Esophagus muscularis mucosa (tissue), 3 donors: ENCODE measurements at regions not wholly inside any gene's neighbourhood (a gene's known extent, or its start where the extent isn't known, plus 50 kb on each side); places are given as distances from the start of the nearest gene placed in this dataset.

Source experiments
- POLR2A ChIP-seq: fragments of 450-650 bp; IDR thresholded peaks from one replicate; pipeline ENCODE4 v1.6.1; 2017; ENCODE audit warnings: antibody characterized with exemption, moderate library complexity, mild to moderate bottlenecking, low read depth
- POLR2AphosphoS5 ChIP-seq, 2 donors: sonication (generic); formaldehyde crosslinking; IDR thresholded peaks; one replicate each; pipeline ENCODE4 v1.6.1; 2017; ENCODE audit warnings: antibody characterized with exemption in 2 of 2
- TF ChIP-seq, protein P1 (sequence below), 3 experiments: fragments of 200-600 bp in 2 of 3; fragments of 450-650 bp in 1 of 3; sonication (generic) in 2 of 3; IDR thresholded peaks; one replicate each; pipeline ENCODE4 v1.5.1; 2017 to 2019; ENCODE audit warnings: antibody characterized with exemption in 3 of 3, mild to moderate bottlenecking in 2 of 3, moderate library complexity in 1 of 3

DNA sequence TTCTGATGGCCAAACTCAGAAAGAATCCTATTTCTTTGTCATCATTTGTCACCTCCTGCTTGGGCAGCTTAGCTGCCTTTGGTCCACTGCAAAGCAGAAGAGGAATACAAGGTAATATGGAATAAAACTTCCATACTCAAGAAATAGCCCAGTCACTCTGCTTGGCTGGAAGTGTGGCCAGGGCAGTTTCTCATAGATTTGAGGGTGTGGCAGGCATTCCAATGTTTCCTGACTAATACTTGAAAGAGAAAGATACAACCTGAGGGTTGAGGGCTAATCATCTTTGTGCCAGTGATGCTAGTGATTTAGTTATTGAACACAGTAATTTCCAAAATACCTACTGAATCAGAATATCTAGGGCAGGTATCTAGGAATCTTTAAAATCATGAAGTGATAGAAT is 83.1 kb downstream of the FAM161A start:
- TF ChIP-seq, protein P1, sequence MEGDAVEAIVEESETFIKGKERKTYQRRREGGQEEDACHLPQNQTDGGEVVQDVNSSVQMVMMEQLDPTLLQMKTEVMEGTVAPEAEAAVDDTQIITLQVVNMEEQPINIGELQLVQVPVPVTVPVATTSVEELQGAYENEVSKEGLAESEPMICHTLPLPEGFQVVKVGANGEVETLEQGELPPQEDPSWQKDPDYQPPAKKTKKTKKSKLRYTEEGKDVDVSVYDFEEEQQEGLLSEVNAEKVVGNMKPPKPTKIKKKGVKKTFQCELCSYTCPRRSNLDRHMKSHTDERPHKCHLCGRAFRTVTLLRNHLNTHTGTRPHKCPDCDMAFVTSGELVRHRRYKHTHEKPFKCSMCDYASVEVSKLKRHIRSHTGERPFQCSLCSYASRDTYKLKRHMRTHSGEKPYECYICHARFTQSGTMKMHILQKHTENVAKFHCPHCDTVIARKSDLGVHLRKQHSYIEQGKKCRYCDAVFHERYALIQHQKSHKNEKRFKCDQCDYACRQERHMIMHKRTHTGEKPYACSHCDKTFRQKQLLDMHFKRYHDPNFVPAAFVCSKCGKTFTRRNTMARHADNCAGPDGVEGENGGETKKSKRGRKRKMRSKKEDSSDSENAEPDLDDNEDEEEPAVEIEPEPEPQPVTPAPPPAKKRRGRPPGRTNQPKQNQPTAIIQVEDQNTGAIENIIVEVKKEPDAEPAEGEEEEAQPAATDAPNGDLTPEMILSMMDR (IDR thresholded peaks at IDR 0.05): no peak
- no peak for TF ChIP-seq POLR2AphosphoS5 (IDR thresholded peaks at IDR 0.05)
- TF ChIP-seq POLR2A: no peak
